Kidney epithelial cell (primary cell): ENCODE measurements at regions not wholly inside any gene's neighbourhood (a gene's known extent, or its start where the extent isn't known, plus 50 kb on each side); places are given as distances from the start of the nearest gene placed in this dataset.

Source experiments
- DNase-seq: peaks from one replicate; pipeline ENCODE4 v3.0.0-alpha.2; 2010; ENCODE audit warnings: low read depth
- H3K27me3 ChIP-seq: 2 replicates; pipeline ENCODE4 v1.6.0; 2011; ENCODE audit warnings: low read length; ENCODE audit not compliant: control insufficient read depth, insufficient read depth
- H3K36me3 ChIP-seq: 2 replicates; pipeline ENCODE4 v1.5.1; 2011; ENCODE audit warnings: low read length; ENCODE audit not compliant: control insufficient read depth, insufficient read depth
- H3K4me3 ChIP-seq: 2 replicates; pipeline ENCODE4 v1.5.1; 2011; ENCODE audit warnings: low read depth, mild to moderate bottlenecking, control low read depth, low read length
- CTCF ChIP-seq: IDR thresholded peaks from 2 replicates; pipeline ENCODE4 v1.5.1; 2011; ENCODE audit warnings: mild to moderate bottlenecking, moderate library complexity, low read length, control low read depth, inconsistent platforms; ENCODE audit not compliant: insufficient read depth, poor library complexity, severe bottlenecking

- H3K4me3 ChIP-seq = no peak overlapping the region
- no peak for DNase-seq
- no peaks in the 10 kb centered on the region for H3K27me3 ChIP-seq
- peaks cover 2% of the 10 kb centered on the region for H3K36me3 ChIP-seq
- TF ChIP-seq CTCF = no peak
These were observed 170.8 kb downstream of the SIPA1L2 start for GRCh38 chr1:232459087-232459486.

- H3K36me3 ChIP-seq = no peaks in the 10 kb centered on the region
- H3K4me3 ChIP-seq = no peak overlapping the region
- no peak for DNase-seq
- no peaks in the 10 kb centered on the region for H3K27me3 ChIP-seq
- no peak for TF ChIP-seq CTCF
These were observed 172.3 kb downstream of the SIPA1L2 start for GRCh38 chr1:232457595-232457994.

- Histone ChIP-seq H3K4me3 (no peak overlapping the region), H3K27me3 (no peaks in the 10 kb centered on the region), H3K36me3 (no peaks in the 10 kb centered on the region)
- DNase-seq = no peak
- TF ChIP-seq CTCF = no peak
These were observed 173.2 kb downstream of the SIPA1L2 start for GRCh38 chr1:232456714-232457113.

GRCh38 chr1:232454227-232454886 lies 175.6 kb downstream of the SIPA1L2 start:
- H3K36me3 ChIP-seq = no peaks in the 10 kb centered on the region
- H3K27me3 ChIP-seq = no peaks in the 10 kb centered on the region
- DNase-seq = no peak
- no peak overlapping the region for H3K4me3 ChIP-seq
- no peak for TF ChIP-seq CTCF

- H3K36me3 ChIP-seq = no peaks in the 10 kb centered on the region
- no peak for TF ChIP-seq CTCF
- H3K4me3 ChIP-seq = no peak overlapping the region
- H3K27me3 ChIP-seq = no peaks in the 10 kb centered on the region
- DNase-seq = no peak
These were observed 177.0 kb downstream of the SIPA1L2 start for GRCh38 chr1:232452736-232453440.
